Neural cell (in vitro differentiated cells): ENCODE measurements at regions not wholly inside any gene's neighbourhood (a gene's known extent, or its start where the extent isn't known, plus 50 kb on each side); places are given as distances from the start of the nearest gene placed in this dataset.

Experiments used
- H2AFZ ChIP-seq: fragments of 200-600, 300-800 bp; sonication (generic), shearing (Covaris generic); 2 replicates; pipeline ENCODE4 v1.6.0; 2014; ENCODE audit warnings: low read depth, mild to moderate bottlenecking, antibody characterized with exemption, low read length, moderate library complexity
- H3F3A ChIP-seq: fragments of 200-600 bp; shearing (Covaris generic); 2 replicates; pipeline ENCODE4 v1.6.1; 2016; ENCODE audit warnings: mild to moderate bottlenecking, moderate library complexity, mixed read lengths, antibody characterized with exemption, low read length; ENCODE audit not compliant: insufficient read depth, poor library complexity, severe bottlenecking
- H3K27ac ChIP-seq: fragments of 200-600, 300-800 bp; sonication (generic), shearing (Covaris generic); 2 replicates; pipeline ENCODE4 v1.5.1; 2014; ENCODE audit warnings: mild to moderate bottlenecking, low read length, moderate library complexity
- H3K27me3 ChIP-seq: fragments of 300-800, 200-600 bp; sonication (generic), shearing (Covaris generic); 2 replicates; pipeline ENCODE4 v1.6.0; 2014; ENCODE audit warnings: mild to moderate bottlenecking, low read depth, low read length, moderate library complexity; ENCODE audit not compliant: insufficient read depth
- H3K36me3 ChIP-seq: fragments of 300-800, 200-600 bp; sonication (generic), shearing (Covaris generic); 2 replicates; pipeline ENCODE4 v1.5.1; 2014; ENCODE audit warnings: mild to moderate bottlenecking, antibody characterized with exemption, low read length, moderate library complexity; ENCODE audit not compliant: insufficient read depth
- H3K4me2 ChIP-seq: fragments of 300-800, 200-600 bp; sonication (generic), shearing (Covaris generic); 2 replicates; pipeline ENCODE4 v1.6.0; 2014; ENCODE audit warnings: mild to moderate bottlenecking, low read length
- H3K4me3 ChIP-seq: fragments of 300-800, 200-600 bp; sonication (generic), shearing (Covaris generic); 2 replicates; pipeline ENCODE4 v1.5.1; 2014; ENCODE audit warnings: mild to moderate bottlenecking, low read length, moderate library complexity
- H3K79me2 ChIP-seq: fragments of 200-600 bp; shearing (Covaris generic); replicated peaks from 2 replicates; pipeline ENCODE4 v1.6.0; 2014; ENCODE audit warnings: mild to moderate bottlenecking, low read length, moderate library complexity; ENCODE audit not compliant: insufficient read depth
- H3K9ac ChIP-seq: fragments of 300-800, 200-600 bp; sonication (generic), shearing (Covaris generic); 2 replicates; pipeline ENCODE4 v1.6.1; 2016; ENCODE audit warnings: mild to moderate bottlenecking, low read length, mixed read lengths
- H3K9me2 ChIP-seq: fragments of 200-600 bp; shearing (Covaris generic); 2 replicates; pipeline ENCODE4 v1.6.1; 2016; ENCODE audit warnings: mild to moderate bottlenecking, low read length, mixed read lengths; ENCODE audit not compliant: insufficient read depth
- H3K9me3 ChIP-seq: fragments of 200-600, 300-800 bp; sonication (generic), shearing (Covaris generic); 2 replicates; pipeline ENCODE4 v1.6.1; 2016; ENCODE audit warnings: mild to moderate bottlenecking, mixed run types, low read length, moderate library complexity, mixed read lengths
- H4K20me1 ChIP-seq: fragments of 200-600 bp; shearing (Covaris generic); 2 replicates; pipeline ENCODE4 v1.6.1; 2016; ENCODE audit warnings: mild to moderate bottlenecking, mixed run types; ENCODE audit not compliant: insufficient read depth
- CTCF ChIP-seq: fragments of 450-650 bp; IDR thresholded peaks from 2 replicates; pipeline ENCODE4 v1.5.1; 2014; ENCODE audit warnings: antibody characterized with exemption, mild to moderate bottlenecking, moderate library complexity; ENCODE audit not compliant: poor library complexity, severe bottlenecking
- EP300 ChIP-seq: fragments of 450-650 bp; conservative IDR thresholded peaks from 2 replicates; pipeline ENCODE4 v1.6.1; 2014; ENCODE audit warnings: antibody characterized with exemption, mild to moderate bottlenecking, moderate library complexity; ENCODE audit not compliant: poor library complexity, severe bottlenecking
- EZH2 ChIP-seq: fragments of 200-600, 300-800 bp; shearing (Covaris generic), sonication (generic); IDR thresholded peaks from 2 replicates; pipeline ENCODE4 v1.6.1; 2014; ENCODE audit warnings: antibody characterized with exemption, low read length, borderline replicate concordance, mild to moderate bottlenecking; ENCODE audit not compliant: insufficient read depth, poor library complexity, severe bottlenecking
- MXI1 ChIP-seq: fragments of 450-650 bp; conservative IDR thresholded peaks from 2 replicates; pipeline ENCODE4 v1.6.1; 2014; ENCODE audit warnings: antibody characterized with exemption, mild to moderate bottlenecking; ENCODE audit not compliant: poor library complexity, severe bottlenecking
- POLR2AphosphoS5 ChIP-seq: IDR thresholded peaks from 2 replicates; pipeline ENCODE4 v1.6.1; 2012
- RAD21 ChIP-seq: fragments of 450-650 bp; conservative IDR thresholded peaks from 2 replicates; pipeline ENCODE4 v1.6.1; 2014; ENCODE audit warnings: antibody characterized with exemption, mild to moderate bottlenecking, moderate library complexity
- REST ChIP-seq: IDR thresholded peaks from 2 replicates; pipeline ENCODE4 v1.6.1; 2012; ENCODE audit warnings: borderline replicate concordance
- SMC3 ChIP-seq: fragments of 450-650 bp; conservative IDR thresholded peaks from 2 replicates; pipeline ENCODE4 v1.6.1; 2014; ENCODE audit warnings: antibody characterized with exemption, mild to moderate bottlenecking, moderate library complexity; ENCODE audit not compliant: poor library complexity
- TAF1 ChIP-seq: IDR thresholded peaks from 2 replicates; pipeline ENCODE4 v1.6.1; 2012; ENCODE audit warnings: low read depth

GRCh38 chr4:32658019-32658418, 1937.8 kb downstream of the PCDH7 start:
- Histone ChIP-seq H4K20me1 (no peaks in the 10 kb centered on the region), H3K27ac (no peak overlapping the region), H3K79me2 (no peaks in the 10 kb centered on the region), H3F3A (no peaks in the 10 kb centered on the region), H3K9ac (no peak overlapping the region), H2AFZ (no peak overlapping the region), H3K27me3 (no peaks in the 10 kb centered on the region), H3K9me2 (no peaks in the 10 kb centered on the region), H3K4me3 (no peak overlapping the region), H3K9me3 (peaks cover 4% of the 10 kb centered on the region), H3K4me2 (no peak overlapping the region), H3K36me3 (no peaks in the 10 kb centered on the region)
- TF ChIP-seq POLR2AphosphoS5, result no peak
- TF ChIP-seq EZH2, result no peak
- TF ChIP-seq RAD21, result no peak
- TF ChIP-seq CTCF, result no peak
- no peak for TF ChIP-seq EP300
- no peak for TF ChIP-seq SMC3
- TF ChIP-seq TAF1, result no peak
- no peak for TF ChIP-seq MXI1
- no peak for TF ChIP-seq REST

- Histone ChIP-seq H3K36me3 (no peaks in the 10 kb centered on the region), H3K9me2 (no peaks in the 10 kb centered on the region), H3K4me2 (no peak overlapping the region), H4K20me1 (no peaks in the 10 kb centered on the region), H3F3A (no peaks in the 10 kb centered on the region), H2AFZ (no peak overlapping the region), H3K79me2 (no peaks in the 10 kb centered on the region), H3K9me3 (no peaks in the 10 kb centered on the region), H3K27ac (no peak overlapping the region), H3K27me3 (no peaks in the 10 kb centered on the region), H3K4me3 (no peak overlapping the region), H3K9ac (no peak overlapping the region)
- TF ChIP-seq MXI1, result no peak
- no peak for TF ChIP-seq RAD21
- no peak for TF ChIP-seq EZH2
- TF ChIP-seq CTCF, result no peak
- TF ChIP-seq POLR2AphosphoS5, result no peak
- no peak for TF ChIP-seq SMC3
- TF ChIP-seq TAF1, result no peak
- TF ChIP-seq REST, result no peak
- no peak for TF ChIP-seq EP300
Measured at GRCh38 chr4:32661229-32661628, 1941.1 kb downstream of the PCDH7 start.
